KMS-11 (cell line): ENCODE measurements at regions not wholly inside any gene's neighbourhood (a gene's known extent, or its start where the extent isn't known, plus 50 kb on each side); places are given as distances from the start of the nearest gene placed in this dataset.

Experiments
- H2AFZ ChIP-seq: fragments of 200-600 bp; sonication (generic); 2 replicates; pipeline ENCODE4 v1.6.1; 2016; ENCODE audit warnings: antibody characterized with exemption, mixed run types, low read depth
- H3K27ac ChIP-seq: fragments of 200-600 bp; sonication (generic); 2 replicates; pipeline ENCODE4 v1.6.1; 2016; ENCODE audit warnings: mild to moderate bottlenecking, mixed run types
- H3K27me3 ChIP-seq: fragments of 200-600 bp; sonication (generic); 2 replicates; pipeline ENCODE4 v1.6.1; 2017; ENCODE audit warnings: mild to moderate bottlenecking, low read depth, mixed run types, moderate library complexity; ENCODE audit not compliant: insufficient read depth
- H3K36me3 ChIP-seq: fragments of 200-600 bp; sonication (generic); 2 replicates; pipeline ENCODE4 v1.6.1; 2017; ENCODE audit warnings: mild to moderate bottlenecking, mixed run types; ENCODE audit not compliant: insufficient read depth
- H3K4me1 ChIP-seq: fragments of 200-600 bp; sonication (generic); 2 replicates; pipeline ENCODE4 v1.6.1; 2016; ENCODE audit warnings: mild to moderate bottlenecking, low read depth, mixed run types; ENCODE audit not compliant: poor library complexity, severe bottlenecking
- H3K4me2 ChIP-seq: fragments of 200-600 bp; sonication (generic); 2 replicates; pipeline ENCODE4 v1.7.0; 2016; ENCODE audit warnings: mild to moderate bottlenecking, mixed run types
- H3K4me3 ChIP-seq: fragments of 200-600 bp; sonication (generic); IDR thresholded peaks from 2 replicates; pipeline ENCODE4 v1.6.1; 2017; ENCODE audit warnings: low read depth, low read length, mixed read lengths; ENCODE audit not compliant: insufficient read depth
- H3K79me2 ChIP-seq: fragments of 200-600 bp; sonication (generic); 2 replicates; pipeline ENCODE4 v1.6.1; 2016; ENCODE audit warnings: low read depth, mixed run types; ENCODE audit not compliant: insufficient read depth
- H3K9ac ChIP-seq: fragments of 200-600 bp; sonication (generic); 2 replicates; pipeline ENCODE4 v1.6.1; 2016; ENCODE audit warnings: mild to moderate bottlenecking, mixed run types
- H4K20me1 ChIP-seq: fragments of 200-600 bp; sonication (generic); 2 replicates; pipeline ENCODE4 v1.6.1; 2016; ENCODE audit warnings: mild to moderate bottlenecking, mixed run types; ENCODE audit not compliant: insufficient read depth
- CTCF ChIP-seq: fragments of 200-600 bp; sonication (generic); conservative IDR thresholded peaks from 2 replicates; pipeline ENCODE4 v1.6.1; 2017; ENCODE audit warnings: low read depth, mild to moderate bottlenecking, antibody characterized with exemption, low read length, moderate library complexity, mixed read lengths

DNA sequence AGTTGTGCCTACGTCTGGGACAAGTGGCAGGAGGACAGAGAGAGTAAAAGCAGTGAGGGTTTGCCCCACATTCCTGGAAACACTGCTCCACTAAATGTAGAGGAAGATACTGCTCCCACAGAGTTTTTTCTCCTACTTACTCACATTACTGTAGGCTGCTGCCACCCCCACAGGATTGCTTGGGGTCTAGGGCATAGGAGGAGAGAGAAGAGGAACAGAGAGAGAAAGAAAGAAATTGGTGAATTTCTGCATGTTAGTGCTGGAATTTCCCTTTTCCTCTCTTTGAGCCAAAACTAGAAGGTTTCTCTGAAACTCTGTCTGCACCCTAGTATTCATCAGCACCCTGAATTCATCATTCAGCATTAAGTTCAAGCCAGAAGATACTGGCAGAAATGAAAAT is 397.9 kb downstream of the INHBA start:
- H3K27me3 ChIP-seq = no peaks in the 10 kb centered on the region
- H3K4me2 ChIP-seq = no peak overlapping the region
- no peaks in the 10 kb centered on the region for H3K79me2 ChIP-seq
- no peaks in the 10 kb centered on the region for H4K20me1 ChIP-seq
- no peak overlapping the region for H3K4me3 ChIP-seq
- H3K9ac ChIP-seq = no peak overlapping the region
- no peak for TF ChIP-seq CTCF
- no peak overlapping the region for H3K27ac ChIP-seq
- no peak overlapping the region for H2AFZ ChIP-seq
- H3K4me1 ChIP-seq = no peaks in the 10 kb centered on the region
- H3K36me3 ChIP-seq = no peaks in the 10 kb centered on the region

- H2AFZ ChIP-seq = no peak overlapping the region
- no peaks in the 10 kb centered on the region for H3K79me2 ChIP-seq
- no peaks in the 10 kb centered on the region for H3K4me1 ChIP-seq
- H3K9ac ChIP-seq = no peak overlapping the region
- no peaks in the 10 kb centered on the region for H3K36me3 ChIP-seq
- H3K27ac ChIP-seq = no peak overlapping the region
- H3K4me3 ChIP-seq = no peak overlapping the region
- no peak for TF ChIP-seq CTCF
- H3K27me3 ChIP-seq = no peaks in the 10 kb centered on the region
- no peak overlapping the region for H3K4me2 ChIP-seq
- H4K20me1 ChIP-seq = no peaks in the 10 kb centered on the region
Measured at GRCh38 chr7:41303709-41304108, 399.2 kb downstream of the INHBA start.

GRCh38 chr7:41298409-41298808 is 404.5 kb downstream of the INHBA start:
- Histone ChIP-seq H3K27ac (no peak overlapping the region), H3K27me3 (no peaks in the 10 kb centered on the region), H3K4me1 (no peaks in the 10 kb centered on the region), H3K79me2 (no peaks in the 10 kb centered on the region), H4K20me1 (no peaks in the 10 kb centered on the region), H2AFZ (no peak overlapping the region), H3K36me3 (no peaks in the 10 kb centered on the region), H3K9ac (no peak overlapping the region), H3K4me3 (no peak overlapping the region), H3K4me2 (no peak overlapping the region)
- TF ChIP-seq CTCF = no peak

DNA sequence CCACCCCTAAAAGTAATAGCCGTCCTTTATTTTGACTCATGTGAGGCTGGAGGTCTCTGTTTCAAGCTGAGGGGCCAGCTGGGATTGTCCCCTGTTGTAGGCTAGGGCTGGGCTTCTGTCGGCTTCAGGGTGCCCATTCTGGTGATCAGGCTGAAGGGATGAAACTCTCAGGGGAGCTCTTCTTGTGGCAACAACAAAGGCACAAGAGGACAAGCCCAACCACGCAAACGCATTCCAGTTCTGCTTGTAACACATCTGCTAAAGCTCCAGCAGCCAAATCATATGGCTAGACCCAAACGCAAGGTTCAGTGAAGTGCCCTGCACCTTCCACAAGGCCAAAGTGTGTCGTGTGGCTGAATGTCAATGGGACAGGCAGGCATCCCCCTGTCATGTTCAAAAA is 405.7 kb downstream of the INHBA start:
- H3K9ac ChIP-seq = no peak overlapping the region
- H2AFZ ChIP-seq = no peak overlapping the region
- TF ChIP-seq CTCF = no peak

GRCh38 chr7:41295455-41295815 is 407.5 kb downstream of the INHBA start:
- Histone ChIP-seq H2AFZ (no peak overlapping the region), H3K4me2 (no peak overlapping the region), H3K79me2 (no peaks in the 10 kb centered on the region), H3K27ac (no peak overlapping the region), H3K36me3 (no peaks in the 10 kb centered on the region), H3K4me1 (no peaks in the 10 kb centered on the region), H3K27me3 (no peaks in the 10 kb centered on the region), H3K9ac (no peak overlapping the region), H3K4me3 (no peak overlapping the region), H4K20me1 (no peaks in the 10 kb centered on the region)
- no peak for TF ChIP-seq CTCF

More for the DNA sequence above, 405.7 kb downstream of the INHBA start:
- H3K27me3 ChIP-seq = no peaks in the 10 kb centered on the region
- H3K4me1 ChIP-seq = no peaks in the 10 kb centered on the region
- H3K4me2 ChIP-seq = no peak overlapping the region
- no peak overlapping the region for H3K4me3 ChIP-seq
- H3K79me2 ChIP-seq = no peaks in the 10 kb centered on the region
- H4K20me1 ChIP-seq = no peaks in the 10 kb centered on the region
- no peaks in the 10 kb centered on the region for H3K36me3 ChIP-seq
- H3K27ac ChIP-seq = no peak overlapping the region
